Neural progenitor cell (in vitro differentiated cells): ENCODE measurements at regions not wholly inside any gene's neighbourhood (a gene's known extent, or its start where the extent isn't known, plus 50 kb on each side); places are given as distances from the start of the nearest gene placed in this dataset.

Experiments
- DNase-seq: peaks from one replicate; pipeline ENCODE4 v3.0.0-alpha.2; 2016; ENCODE audit warnings: low spot score
- H2AFZ ChIP-seq: fragments of 200-600 bp; sonication (generic); replicated peaks from 2 replicates; pipeline ENCODE4 v1.6.1; 2016; ENCODE audit warnings: antibody characterized with exemption
- H3F3A ChIP-seq: fragments of 200-600 bp; sonication (generic); 2 replicates; pipeline ENCODE4 v1.6.1; 2016; ENCODE audit warnings: antibody characterized with exemption, low read depth
- H3K27ac ChIP-seq: fragments of 200-600 bp; sonication (generic); 2 replicates; pipeline ENCODE4 v1.5.1; 2016; ENCODE audit warnings: mild to moderate bottlenecking
- H3K27me3 ChIP-seq: fragments of 200-600 bp; sonication (generic); 2 replicates; pipeline ENCODE4 v1.6.1; 2016; ENCODE audit warnings: mild to moderate bottlenecking, moderate library complexity
- H3K36me3 ChIP-seq: fragments of 200-600 bp; sonication (generic); 2 replicates; pipeline ENCODE4 v1.5.1; 2016
- H3K4me1 ChIP-seq: fragments of 200-600 bp; sonication (generic); 2 replicates; pipeline ENCODE4 v1.6.1; 2016; ENCODE audit warnings: mixed run types
- H3K4me2 ChIP-seq: fragments of 200-600 bp; sonication (generic); 2 replicates; pipeline ENCODE4 v1.6.1; 2016
- H3K4me3 ChIP-seq: fragments of 200-600 bp; sonication (generic); 2 replicates; pipeline ENCODE4 v1.5.1; 2016
- H3K79me2 ChIP-seq: fragments of 200-600 bp; sonication (generic); 2 replicates; pipeline ENCODE4 v1.6.1; 2016; ENCODE audit warnings: low read depth
- H3K9ac ChIP-seq: fragments of 200-600 bp; sonication (generic); 2 replicates; pipeline ENCODE4 v1.6.1; 2016
- H3K9me3 ChIP-seq: fragments of 200-600 bp; sonication (generic); 2 replicates; pipeline ENCODE4 v1.5.1; 2016; ENCODE audit warnings: low read depth
- H4K20me1 ChIP-seq: fragments of 200-600 bp; sonication (generic); 2 replicates; pipeline ENCODE4 v1.6.1; 2016; ENCODE audit warnings: low read depth
- H3K27ac Mint-ChIP-seq: 3 replicates; pipeline ENCODE4 v1.8.0; 2021; ENCODE audit warnings: mixed read lengths
- H3K27me3 Mint-ChIP-seq: 2 replicates; pipeline ENCODE4 v1.8.0; 2022; ENCODE audit warnings: low read depth, mild to moderate bottlenecking, inconsistent platforms, moderate library complexity, mixed read lengths; ENCODE audit not compliant: insufficient read depth
- H3K36me3 Mint-ChIP-seq: 3 replicates; pipeline ENCODE4 v1.8.0; 2021; ENCODE audit warnings: mixed read lengths
- H3K4me1 Mint-ChIP-seq: 3 replicates; pipeline ENCODE4 v1.8.0; 2021; ENCODE audit warnings: mixed read lengths
- H3K4me3 Mint-ChIP-seq: 3 replicates; pipeline ENCODE4 v1.8.0; 2021; ENCODE audit warnings: mild to moderate bottlenecking, moderate library complexity, mixed read lengths
- H3K9me3 Mint-ChIP-seq: 3 replicates; pipeline ENCODE4 v1.8.0; 2020; ENCODE audit warnings: mixed read lengths
- EZH2 ChIP-seq: fragments of 200-600 bp; sonication (generic); IDR thresholded peaks from 2 replicates; pipeline ENCODE4 v1.6.1; 2017; ENCODE audit warnings: antibody characterized with exemption, mild to moderate bottlenecking, moderate library complexity
- EZH2phosphoT487 ChIP-seq: fragments of 200-600 bp; sonication (generic); IDR thresholded peaks from 2 replicates; pipeline ENCODE4 v1.6.1; 2017; ENCODE audit warnings: antibody characterized with exemption
- TF ChIP-seq, protein P1 (sequence below): fragments of 200-600 bp; sonication (generic); IDR thresholded peaks from 2 replicates; pipeline ENCODE4 v1.5.1; 2017; ENCODE audit warnings: antibody characterized with exemption, mild to moderate bottlenecking

GRCh38 chr2:45104429-45104828, 95.2 kb upstream of the SIX2 start:
- Histone ChIP-seq H3K4me3 (no peak overlapping the region), H3K79me2 (no peaks in the 10 kb centered on the region), H3K9ac (no peak overlapping the region), H3K4me2 (no peak overlapping the region), H3K9me3 (no peaks in the 10 kb centered on the region), H3K36me3 (no peaks in the 10 kb centered on the region), H3K27ac (no peak overlapping the region), H4K20me1 (no peaks in the 10 kb centered on the region), H2AFZ (no peak overlapping the region), H3K4me1 (peaks cover 7% of the 10 kb centered on the region), H3F3A (no peaks in the 10 kb centered on the region), H3K27me3 (no peaks in the 10 kb centered on the region)
- TF ChIP-seq EZH2: no peak
- TF ChIP-seq, protein P1, sequence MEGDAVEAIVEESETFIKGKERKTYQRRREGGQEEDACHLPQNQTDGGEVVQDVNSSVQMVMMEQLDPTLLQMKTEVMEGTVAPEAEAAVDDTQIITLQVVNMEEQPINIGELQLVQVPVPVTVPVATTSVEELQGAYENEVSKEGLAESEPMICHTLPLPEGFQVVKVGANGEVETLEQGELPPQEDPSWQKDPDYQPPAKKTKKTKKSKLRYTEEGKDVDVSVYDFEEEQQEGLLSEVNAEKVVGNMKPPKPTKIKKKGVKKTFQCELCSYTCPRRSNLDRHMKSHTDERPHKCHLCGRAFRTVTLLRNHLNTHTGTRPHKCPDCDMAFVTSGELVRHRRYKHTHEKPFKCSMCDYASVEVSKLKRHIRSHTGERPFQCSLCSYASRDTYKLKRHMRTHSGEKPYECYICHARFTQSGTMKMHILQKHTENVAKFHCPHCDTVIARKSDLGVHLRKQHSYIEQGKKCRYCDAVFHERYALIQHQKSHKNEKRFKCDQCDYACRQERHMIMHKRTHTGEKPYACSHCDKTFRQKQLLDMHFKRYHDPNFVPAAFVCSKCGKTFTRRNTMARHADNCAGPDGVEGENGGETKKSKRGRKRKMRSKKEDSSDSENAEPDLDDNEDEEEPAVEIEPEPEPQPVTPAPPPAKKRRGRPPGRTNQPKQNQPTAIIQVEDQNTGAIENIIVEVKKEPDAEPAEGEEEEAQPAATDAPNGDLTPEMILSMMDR: no peak
- no peak for TF ChIP-seq EZH2phosphoT487
- Mint-ChIP-seq H3K4me1 (peaks cover 3% of the 10 kb centered on the region), H3K9me3 (no peaks in the 10 kb centered on the region), H3K4me3 (no peak overlapping the region), H3K36me3 (no peaks in the 10 kb centered on the region), H3K27me3 (no peaks in the 10 kb centered on the region), H3K27ac (no peak overlapping the region)
- no peak for DNase-seq

DNA sequence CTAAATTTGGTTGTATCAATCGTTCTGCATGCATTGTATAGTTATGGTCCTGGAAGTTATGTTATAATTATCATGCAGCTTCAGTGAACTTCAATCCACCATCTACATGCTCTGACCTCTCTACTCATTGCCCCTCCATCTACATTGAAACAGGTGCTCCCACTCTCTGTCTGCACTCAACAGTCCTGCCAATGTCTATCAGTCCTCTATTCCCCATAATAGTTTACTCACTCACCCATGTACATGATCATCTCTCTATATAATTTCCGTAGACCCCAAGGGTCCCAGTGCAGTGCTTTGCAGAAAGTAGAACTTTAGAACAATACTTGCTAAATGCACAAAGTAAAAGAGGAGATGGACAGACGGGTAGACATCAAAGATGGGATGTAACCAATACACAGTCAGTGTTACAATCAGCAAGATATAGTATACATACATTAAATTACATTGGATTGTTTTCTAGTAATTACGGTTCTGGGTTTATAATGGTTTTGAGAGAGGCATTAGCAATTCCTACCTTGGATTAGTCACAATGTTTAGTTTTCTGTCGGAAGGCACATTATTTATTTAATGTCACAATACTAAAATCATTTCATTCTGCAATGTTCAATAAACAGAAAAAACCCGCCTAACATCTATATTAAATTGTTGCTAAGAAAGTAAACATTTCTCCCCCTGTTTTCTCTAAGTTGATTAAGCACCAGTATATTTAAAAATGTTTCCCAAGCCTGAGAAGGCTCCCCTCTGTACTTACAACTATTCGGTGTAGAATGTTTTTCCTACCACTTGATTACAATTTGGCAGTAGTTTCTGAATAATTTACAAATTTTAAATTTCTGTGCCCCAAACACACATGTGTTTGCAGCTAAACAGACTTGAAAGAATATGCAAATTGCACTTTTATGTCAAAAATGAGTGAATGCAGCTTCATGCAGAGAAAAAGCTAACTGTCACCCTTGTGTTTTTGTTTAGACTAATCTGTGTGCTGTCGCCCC, 94.4 kb upstream of the SIX2 start:
- no peaks in the 10 kb centered on the region for H3K36me3 ChIP-seq
- Mint-ChIP-seq H3K27ac (no peak overlapping the region), H3K27me3 (no peaks in the 10 kb centered on the region), H3K4me3 (no peak overlapping the region), H3K4me1 (no peaks in the 10 kb centered on the region), H3K36me3 (no peaks in the 10 kb centered on the region), H3K9me3 (no peaks in the 10 kb centered on the region)
- H3F3A ChIP-seq: no peaks in the 10 kb centered on the region
- H3K4me2 ChIP-seq: no peak overlapping the region
- peaks cover 7% of the 10 kb centered on the region for H3K4me1 ChIP-seq
- no peaks in the 10 kb centered on the region for H3K27me3 ChIP-seq
- no peak for DNase-seq
- no peaks in the 10 kb centered on the region for H3K79me2 ChIP-seq
- H3K9me3 ChIP-seq: no peaks in the 10 kb centered on the region
- H3K4me3 ChIP-seq: no peak overlapping the region
- TF ChIP-seq EZH2phosphoT487: no peak
- H3K9ac ChIP-seq: no peak overlapping the region
- no peak overlapping the region for H3K27ac ChIP-seq
- no peak overlapping the region for H2AFZ ChIP-seq
- H4K20me1 ChIP-seq: no peaks in the 10 kb centered on the region

GRCh38 chr2:45102579-45103117, 93.4 kb upstream of the SIX2 start:
- H3K36me3 Mint-ChIP-seq: no peaks in the 10 kb centered on the region

More at GRCh38 chr2:45102579-45103117, 93.4 kb upstream of the SIX2 start:
- Histone ChIP-seq H3K9me3 (no peaks in the 10 kb centered on the region), H3K27me3 (no peaks in the 10 kb centered on the region), H3K9ac (no peak overlapping the region), H3K36me3 (no peaks in the 10 kb centered on the region), H3K27ac (no peak overlapping the region), H3K79me2 (no peaks in the 10 kb centered on the region), H2AFZ (no peak overlapping the region), H3K4me1 (peaks cover 7% of the 10 kb centered on the region), H3K4me2 (no peak overlapping the region), H3F3A (no peaks in the 10 kb centered on the region), H4K20me1 (no peaks in the 10 kb centered on the region), H3K4me3 (no peak overlapping the region)
- Mint-ChIP-seq H3K4me3 (no peak overlapping the region), H3K27ac (no peak overlapping the region), H3K4me1 (no peaks in the 10 kb centered on the region), H3K27me3 (no peaks in the 10 kb centered on the region), H3K9me3 (no peaks in the 10 kb centered on the region)
- TF ChIP-seq EZH2phosphoT487 (no peak), EZH2 (no peak)
- TF ChIP-seq, protein P1: no peak
- DNase-seq: no peak
